Panc1 (cell line): ENCODE measurements at regions not wholly inside any gene's neighbourhood (a gene's known extent, or its start where the extent isn't known, plus 50 kb on each side); places are given as distances from the start of the nearest gene placed in this dataset.
"Not testable (repeated sequence)": the region's sequence is repeated elsewhere in the genome, so short reads cannot be mapped to it uniquely, and the experiment has no call there.

Experiments used
- ATAC-seq: fragments of 200-7000 bp; cut with Tn5 transposase; 2 replicates; pipeline ENCODE4 v1.9.1; 2020; ENCODE audit warnings: mild to moderate bottlenecking, moderate library complexity
- BruUV-seq: library from RNA; stranded (reverse); fragments of 400-500 nt; replicated peaks from 2 replicates; lab custom pipeline; 2021; lab: Mats Ljungman, UMichigan
- CTCF ChIA-PET: fragments of 300-600 bp; sonication (Branson Sonifier 250); formaldehyde crosslinking; loops from one replicate; lab custom pipeline; 2022; ENCODE audit warnings: antibody characterized with exemption; lab: Charles Lee
- POLR2A ChIA-PET: fragments of 300-600 bp; sonication (Branson Sonifier 250); formaldehyde crosslinking; loops from one replicate; lab custom pipeline; 2022; ENCODE audit warnings: antibody characterized with exemption; lab: Charles Lee
- DNase-seq: peaks from one replicate; pipeline ENCODE4 v3.0.0-alpha.2; 2010; ENCODE audit warnings: low read depth, low spot score
- H3K27ac ChIP-seq: 2 replicates; pipeline ENCODE4 v1.5.1; 2011; ENCODE audit warnings: mild to moderate bottlenecking, low read length, inconsistent platforms
- H3K27me3 ChIP-seq: fragments of 200-500 bp; sonication (Bioruptor generic); 2 replicates; pipeline ENCODE4 v1.6.0; 2014; ENCODE audit warnings: low read length, inconsistent platforms; ENCODE audit not compliant: control insufficient read depth, insufficient read depth
- H3K36me3 ChIP-seq: fragments of 200-500 bp; sonication (Bioruptor generic); 2 replicates; pipeline ENCODE4 v1.5.1; 2014; ENCODE audit warnings: inconsistent platforms, mild to moderate bottlenecking, low read length, moderate library complexity; ENCODE audit not compliant: control insufficient read depth, insufficient read depth
- H3K4me1 ChIP-seq: 2 replicates; pipeline ENCODE4 v1.5.1; 2011; ENCODE audit warnings: inconsistent platforms, mild to moderate bottlenecking, low read length, moderate library complexity; ENCODE audit not compliant: control insufficient read depth, insufficient read depth
- H3K4me3 ChIP-seq, 2 experiments: 2 replicates each; pipeline ENCODE4 v1.5.1; 2011 to 2012; ENCODE audit warnings: low read depth in 2 of 2, low read length in 2 of 2, mild to moderate bottlenecking in 2 of 2, inconsistent platforms in 1 of 2, moderate library complexity in 1 of 2
- H3K9me3 ChIP-seq: fragments of 200-500 bp; sonication (Bioruptor generic); 2 replicates; pipeline ENCODE4 v1.5.1; 2014; ENCODE audit warnings: low read depth, mild to moderate bottlenecking, inconsistent platforms, low read length, moderate library complexity; ENCODE audit not compliant: control insufficient read depth, insufficient read depth
- CTCF ChIP-seq: fragments of 450-650 bp; IDR thresholded peaks from 2 replicates; pipeline ENCODE4 v1.5.1; 2017; ENCODE audit warnings: mild to moderate bottlenecking
- POLR2AphosphoS5 ChIP-seq: IDR thresholded peaks from 2 replicates; pipeline ENCODE4 v1.6.1; 2012; ENCODE audit warnings: mild to moderate bottlenecking, low read depth, low read length, moderate library complexity
- SIN3A ChIP-seq: IDR thresholded peaks from 2 replicates; pipeline ENCODE4 v1.6.1; 2012; ENCODE audit warnings: low read depth, mild to moderate bottlenecking, low read length, moderate library complexity, borderline replicate concordance; ENCODE audit not compliant: insufficient read depth
- TCF7L2 ChIP-seq: IDR thresholded peaks from 2 replicates; pipeline ENCODE4 v1.6.1; 2011; ENCODE audit warnings: mild to moderate bottlenecking, low read depth, low read length, inconsistent platforms
- in situ Hi-C: cut with HindIII; loops from 2 replicates; pipeline ENCODE4 v1.10.0; 2016; ENCODE audit warnings: low sequenced_read_pairs, low pct_unique_long_range_greater_than_20kb
- intact Hi-C: fragments of 100-400 bp; cut with micrococcal nuclease; formaldehyde crosslinking; loops from one replicate; pipeline ENCODE4 v1.10.0; 2022; ENCODE audit not compliant: unreplicated experiment
- TF ChIP-seq, protein P1 (sequence below), 2 experiments: IDR thresholded peaks; 2 replicates each; pipeline ENCODE4 v1.6.1; 2011 to 2012; ENCODE audit warnings: low read depth in 2 of 2, control low read depth in 1 of 2, low read length in 1 of 2, mild to moderate bottlenecking in 1 of 2, moderate library complexity in 1 of 2; ENCODE audit not compliant: insufficient read depth in 1 of 2

- intact Hi-C loops (no loop called here), in situ Hi-C loops (no loop called here)
- Histone ChIP-seq H3K9me3 (no peaks in the 10 kb centered on the region), H3K27ac (no peak overlapping the region), H3K36me3 (no peaks in the 10 kb centered on the region; the same call in 1 of the 2 replicates), H3K4me1 (no peaks in the 10 kb centered on the region), H3K27me3 (no peaks in the 10 kb centered on the region), H3K4me3 (no peak overlapping the region)
- CTCF ChIA-PET = no interaction called here
- DNase-seq (no peak), ATAC-seq (no peak)
- no peak for TF ChIP-seq POLR2AphosphoS5
- no peak for TF ChIP-seq CTCF
- TF ChIP-seq, protein P1, sequence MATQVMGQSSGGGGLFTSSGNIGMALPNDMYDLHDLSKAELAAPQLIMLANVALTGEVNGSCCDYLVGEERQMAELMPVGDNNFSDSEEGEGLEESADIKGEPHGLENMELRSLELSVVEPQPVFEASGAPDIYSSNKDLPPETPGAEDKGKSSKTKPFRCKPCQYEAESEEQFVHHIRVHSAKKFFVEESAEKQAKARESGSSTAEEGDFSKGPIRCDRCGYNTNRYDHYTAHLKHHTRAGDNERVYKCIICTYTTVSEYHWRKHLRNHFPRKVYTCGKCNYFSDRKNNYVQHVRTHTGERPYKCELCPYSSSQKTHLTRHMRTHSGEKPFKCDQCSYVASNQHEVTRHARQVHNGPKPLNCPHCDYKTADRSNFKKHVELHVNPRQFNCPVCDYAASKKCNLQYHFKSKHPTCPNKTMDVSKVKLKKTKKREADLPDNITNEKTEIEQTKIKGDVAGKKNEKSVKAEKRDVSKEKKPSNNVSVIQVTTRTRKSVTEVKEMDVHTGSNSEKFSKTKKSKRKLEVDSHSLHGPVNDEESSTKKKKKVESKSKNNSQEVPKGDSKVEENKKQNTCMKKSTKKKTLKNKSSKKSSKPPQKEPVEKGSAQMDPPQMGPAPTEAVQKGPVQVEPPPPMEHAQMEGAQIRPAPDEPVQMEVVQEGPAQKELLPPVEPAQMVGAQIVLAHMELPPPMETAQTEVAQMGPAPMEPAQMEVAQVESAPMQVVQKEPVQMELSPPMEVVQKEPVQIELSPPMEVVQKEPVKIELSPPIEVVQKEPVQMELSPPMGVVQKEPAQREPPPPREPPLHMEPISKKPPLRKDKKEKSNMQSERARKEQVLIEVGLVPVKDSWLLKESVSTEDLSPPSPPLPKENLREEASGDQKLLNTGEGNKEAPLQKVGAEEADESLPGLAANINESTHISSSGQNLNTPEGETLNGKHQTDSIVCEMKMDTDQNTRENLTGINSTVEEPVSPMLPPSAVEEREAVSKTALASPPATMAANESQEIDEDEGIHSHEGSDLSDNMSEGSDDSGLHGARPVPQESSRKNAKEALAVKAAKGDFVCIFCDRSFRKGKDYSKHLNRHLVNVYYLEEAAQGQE (IDR thresholded peaks at IDR 0.05; ENCODE audit: insufficient read depth in 1 of 2, low read depth in 2 of 2, low read length in 1 of 2) = no peak
- no peak for TF ChIP-seq SIN3A
- no peak for TF ChIP-seq TCF7L2
- no TSS peak for BruUV-seq
- POLR2A ChIA-PET = no interaction called here
Measured at GRCh38 chr3:6062261-6063187, 798.4 kb upstream of the GRM7 start.

DNA sequence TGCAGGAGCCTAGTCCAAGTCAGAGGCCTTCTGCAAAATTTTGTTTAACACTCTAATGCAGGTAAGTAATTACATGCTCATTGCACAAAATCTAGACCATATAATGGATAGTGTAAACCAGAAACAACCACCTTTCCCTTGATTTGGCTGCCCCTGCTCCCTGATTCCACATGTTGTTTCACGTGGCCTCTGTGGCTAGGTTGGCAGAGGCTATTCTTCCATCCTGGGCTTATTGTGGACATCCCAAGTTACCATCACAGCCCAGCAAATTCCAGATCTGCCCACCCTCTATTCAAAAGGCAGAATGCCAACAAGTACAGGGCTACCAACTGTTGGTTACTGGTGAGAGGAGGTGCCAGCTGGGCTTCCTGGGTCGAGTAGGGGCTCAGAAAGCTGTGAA lies 794.5 kb upstream of the GRM7 start:
- DNase-seq (no peak), ATAC-seq (no peak)
- in situ Hi-C loops = no loop called here
- POLR2A ChIA-PET = no interaction called here
- Histone ChIP-seq H3K9me3 (no peaks in the 10 kb centered on the region), H3K27me3 (no peaks in the 10 kb centered on the region), H3K4me3 (no peak overlapping the region), H3K4me1 (no peaks in the 10 kb centered on the region), H3K36me3 (no peaks in the 10 kb centered on the region), H3K27ac (no peak overlapping the region)
- no TSS peak for BruUV-seq
- intact Hi-C loops = no loop called here
- TF ChIP-seq TCF7L2 (no peak), POLR2AphosphoS5 (no peak), SIN3A (no peak), CTCF (no peak)
- TF ChIP-seq, protein P1 (IDR thresholded peaks at IDR 0.05; ENCODE audit: insufficient read depth in 1 of 2, low read depth in 2 of 2, low read length in 1 of 2) = no peak
- CTCF ChIA-PET = no interaction called here

DNA sequence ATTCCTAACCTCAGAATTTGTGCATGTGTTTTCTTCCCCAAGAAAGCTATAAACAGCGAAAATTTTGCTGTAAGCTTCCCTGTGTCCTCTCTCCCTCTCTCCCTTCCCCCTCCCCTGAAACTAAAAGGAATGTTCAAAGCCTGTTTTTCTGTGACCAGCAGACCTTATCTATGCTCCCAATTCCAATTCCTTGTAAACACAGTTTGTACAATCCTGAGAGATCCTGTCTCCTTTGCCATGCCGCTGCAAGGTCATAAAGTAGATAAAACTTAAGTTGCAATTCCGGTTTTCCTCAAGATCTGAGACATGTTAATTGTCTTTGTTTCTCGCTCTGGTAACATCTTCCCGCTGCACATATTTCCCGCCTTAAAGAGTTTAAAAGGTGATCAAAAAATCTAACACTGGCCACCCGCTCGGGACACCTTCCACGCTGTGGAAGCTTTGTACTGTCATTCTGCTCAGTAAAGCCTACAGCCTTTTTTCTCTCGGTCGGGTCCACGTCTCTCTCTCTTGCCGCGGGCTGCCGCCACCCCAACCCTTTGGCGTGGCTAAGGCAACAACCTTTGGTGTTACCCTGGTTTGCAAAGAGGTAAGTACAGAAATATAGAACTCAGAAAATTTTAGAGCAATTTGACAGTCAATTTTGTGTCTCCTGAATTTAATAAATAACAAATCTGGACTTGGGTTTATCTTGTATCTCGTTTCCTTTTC lies 793.9 kb upstream of the GRM7 start:
- DNase-seq, in situ Hi-C loops, BruUV-seq, H3K27ac ChIP-seq, CTCF ChIA-PET, H3K36me3 ChIP-seq, H3K27me3 ChIP-seq, H3K4me1 ChIP-seq, intact Hi-C loops, H3K9me3 ChIP-seq, POLR2A ChIA-PET, ATAC-seq: not testable (repeated sequence)
- H3K4me3 ChIP-seq = peak overlapping the region in 1 of 2 experiments; percentile 18; a peak in 1 of 4 replicates
